ENCODE measurements at regions not wholly inside any gene's neighbourhood (a gene's known extent, or its start where the extent isn't known, plus 50 kb on each side); places are given as distances from the start of the nearest gene placed in this dataset.

DNA sequence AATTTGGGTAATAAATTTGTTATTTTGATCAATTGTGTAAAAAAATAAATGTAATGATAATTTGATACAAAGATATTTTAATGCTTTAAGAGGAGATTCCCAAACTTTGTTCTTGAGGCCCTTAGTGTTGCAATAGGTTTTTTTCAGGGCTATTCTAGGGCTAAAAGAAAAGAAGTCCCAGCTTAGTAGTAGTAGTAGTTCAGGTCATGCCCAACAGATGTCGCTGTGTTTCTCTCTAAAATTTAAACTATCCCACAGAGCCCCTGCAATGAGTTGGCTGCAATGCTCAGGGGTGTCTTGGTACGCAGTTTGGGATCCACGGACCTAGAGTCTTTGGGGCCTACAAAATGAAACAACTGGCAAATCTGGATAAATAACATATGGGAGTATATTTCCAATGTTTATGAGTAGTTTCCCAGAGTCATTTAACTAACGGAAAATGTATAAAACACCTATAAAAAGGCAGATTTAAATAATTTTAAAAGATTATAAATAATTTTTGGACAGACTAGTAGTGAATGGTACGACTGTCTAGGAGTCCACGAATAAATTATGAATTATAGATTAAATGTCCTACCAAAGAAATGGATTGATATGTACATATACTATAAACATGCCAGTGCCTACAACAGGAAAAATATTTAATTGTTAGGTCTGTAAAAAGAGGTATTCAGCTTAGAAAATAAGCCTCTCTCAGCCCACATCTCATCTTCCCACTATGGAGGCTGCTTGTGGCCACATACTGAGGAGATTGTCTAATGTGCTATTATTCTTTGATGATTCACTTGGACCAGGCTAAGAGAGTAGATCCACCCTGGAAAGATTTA, 228.5 kb upstream of the PMFBP1 start:
- DNase-seq = peak; percentile 64

DNA sequence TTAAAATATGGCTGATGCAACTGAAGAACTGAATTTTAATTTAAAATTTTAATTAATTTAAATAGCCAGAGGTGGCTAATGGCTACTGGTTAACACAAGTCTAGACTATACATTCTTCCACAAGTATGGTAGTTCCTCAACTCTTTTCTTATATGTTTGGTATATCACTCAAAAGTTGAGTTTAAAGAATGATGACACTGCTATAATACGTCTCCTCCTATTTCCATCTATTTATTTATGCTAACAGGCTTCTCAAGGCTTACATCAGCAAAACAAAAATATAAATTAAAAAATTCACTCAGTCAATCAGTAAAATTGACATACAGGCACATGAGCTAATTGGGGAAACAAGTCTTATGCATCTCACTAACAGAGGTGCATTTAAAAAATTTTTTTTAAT, 227.9 kb upstream of the PMFBP1 start:
- no peak for DNase-seq

DNA sequence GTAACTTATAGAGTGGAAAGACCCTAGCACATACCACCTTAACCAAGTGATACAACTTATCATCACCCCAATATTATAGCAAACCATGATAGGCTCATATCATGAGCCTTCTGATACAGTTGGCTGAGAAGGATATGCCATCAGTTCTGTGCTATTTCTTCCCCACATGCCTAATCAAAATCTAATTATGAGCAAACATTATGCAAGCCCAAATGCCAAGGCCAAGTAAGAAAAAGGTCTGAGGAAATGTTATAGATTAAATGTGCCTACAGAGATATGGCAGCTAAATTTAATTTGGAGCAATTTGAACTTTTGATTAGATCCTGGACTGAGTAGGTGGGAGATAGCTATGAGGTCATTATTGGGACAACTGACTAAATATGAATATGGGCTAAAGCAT, 225.9 kb upstream of the PMFBP1 start:
- DNase-seq = no peak

DNA sequence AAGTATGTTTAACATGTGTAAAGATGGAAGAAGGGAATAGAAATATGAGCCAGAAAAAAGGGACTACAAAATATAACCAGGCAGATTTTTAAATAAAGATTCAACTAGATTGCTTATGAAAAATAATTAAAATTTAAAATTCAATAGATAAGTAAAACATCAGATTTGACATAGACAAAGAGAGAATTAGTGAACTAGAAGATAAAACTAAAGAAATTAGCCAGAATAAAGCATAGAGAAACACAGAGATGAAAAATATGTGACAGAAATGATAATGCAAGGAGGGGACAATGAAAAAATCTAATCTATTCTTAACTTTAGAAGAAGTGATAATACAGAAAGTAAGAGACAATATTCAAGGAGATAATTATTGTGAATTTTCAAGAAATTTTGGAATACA, 222.6 kb upstream of the PMFBP1 start:
- no peak for DNase-seq

DNA sequence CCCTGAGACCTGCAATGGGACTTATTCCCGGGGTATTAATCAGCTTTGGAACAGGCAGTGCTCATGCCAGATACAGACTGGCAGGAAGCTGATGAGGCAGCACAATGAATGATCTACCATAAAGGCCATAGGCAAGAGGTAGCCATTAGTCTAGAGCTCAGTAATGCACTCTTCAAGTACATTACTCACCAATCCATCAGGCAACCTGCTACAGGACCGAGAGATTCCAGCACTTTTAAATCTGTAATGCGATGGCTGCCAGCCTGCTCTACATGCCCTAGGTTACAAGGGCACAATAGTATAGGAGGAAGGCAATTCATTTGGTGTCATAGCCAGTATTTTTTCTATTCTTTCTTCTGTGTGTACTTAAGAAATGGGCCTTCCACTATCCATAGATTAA, 217.8 kb upstream of the PMFBP1 start:
- no peak for DNase-seq

DNA sequence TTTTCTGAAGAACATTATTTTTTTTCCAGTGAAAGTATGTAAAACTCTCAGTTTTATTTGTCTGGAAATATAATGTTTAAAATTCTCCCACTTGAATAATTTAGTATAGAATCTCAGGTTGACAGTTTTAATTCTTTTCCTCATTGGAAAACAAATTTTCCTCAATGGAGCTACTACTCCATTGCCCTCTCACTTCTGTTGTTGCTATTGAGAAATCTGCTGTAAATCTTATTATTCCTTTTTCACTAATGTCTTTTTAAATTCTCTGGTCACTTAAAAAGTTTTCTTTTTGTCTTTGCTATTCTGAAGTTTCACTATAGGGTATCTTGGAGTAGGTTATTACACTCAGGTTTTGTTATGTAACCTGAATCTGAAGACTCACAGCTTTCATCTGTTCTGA, 216.1 kb upstream of the PMFBP1 start:
- DNase-seq = no peak

DNA sequence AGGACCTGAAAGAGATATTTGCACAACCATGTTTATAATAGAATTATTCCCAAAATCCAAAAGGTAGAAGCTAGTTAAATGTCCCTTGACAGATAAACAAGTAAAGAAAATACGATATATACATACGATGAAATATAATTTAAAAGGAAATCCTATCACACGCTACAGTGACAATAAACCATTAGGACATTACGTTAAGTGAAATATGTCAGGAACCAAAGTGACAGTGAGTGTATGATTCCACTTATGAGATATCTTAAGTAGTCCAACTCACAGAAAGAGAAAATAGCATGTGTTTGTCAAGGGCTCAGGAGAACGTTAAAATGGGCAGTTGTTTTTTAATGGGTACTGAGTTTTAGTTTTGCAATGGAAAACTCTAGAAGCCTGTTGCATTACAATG, 212.7 kb upstream of the PMFBP1 start:
- no peak for DNase-seq

DNA sequence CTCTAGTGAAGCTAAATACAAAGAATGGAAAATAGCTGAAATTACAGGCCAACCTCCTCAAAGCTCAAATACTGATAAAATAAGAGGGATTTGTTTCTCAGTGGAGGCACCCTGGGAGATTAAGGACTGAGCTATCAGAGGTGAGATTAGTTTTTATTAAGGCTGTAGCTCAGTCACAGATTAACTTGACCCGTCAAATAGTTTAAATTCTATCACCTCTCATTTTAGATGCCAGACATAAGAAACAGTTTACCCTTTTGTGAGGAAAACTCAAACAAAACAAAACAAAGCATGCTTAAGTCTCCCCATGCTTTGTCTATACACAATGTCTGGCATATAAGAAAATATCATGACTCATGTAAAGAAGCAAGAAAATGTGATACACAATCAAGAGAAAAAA, 208.3 kb upstream of the PMFBP1 start:
- DNase-seq = no peak

DNA sequence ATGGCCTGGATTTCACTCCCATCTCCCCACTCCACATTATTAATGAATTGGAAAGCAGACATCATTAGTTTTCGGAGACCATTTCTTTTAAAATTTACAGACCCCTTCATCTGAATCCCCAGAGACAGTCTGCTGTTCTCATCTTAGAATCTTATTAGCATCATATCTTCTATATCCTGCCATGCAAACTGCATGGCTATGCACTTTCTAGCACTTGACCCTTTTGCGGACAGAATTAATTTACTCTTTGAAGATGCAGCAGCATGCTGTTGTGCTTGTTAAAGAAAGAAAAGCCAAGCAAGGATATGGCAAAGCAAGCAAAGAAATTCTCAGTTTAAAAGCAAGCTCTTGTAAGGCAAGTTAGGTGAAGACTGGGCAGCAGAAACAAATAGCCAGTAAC, 201.2 kb upstream of the PMFBP1 start:
- DNase-seq = no peak

DNA sequence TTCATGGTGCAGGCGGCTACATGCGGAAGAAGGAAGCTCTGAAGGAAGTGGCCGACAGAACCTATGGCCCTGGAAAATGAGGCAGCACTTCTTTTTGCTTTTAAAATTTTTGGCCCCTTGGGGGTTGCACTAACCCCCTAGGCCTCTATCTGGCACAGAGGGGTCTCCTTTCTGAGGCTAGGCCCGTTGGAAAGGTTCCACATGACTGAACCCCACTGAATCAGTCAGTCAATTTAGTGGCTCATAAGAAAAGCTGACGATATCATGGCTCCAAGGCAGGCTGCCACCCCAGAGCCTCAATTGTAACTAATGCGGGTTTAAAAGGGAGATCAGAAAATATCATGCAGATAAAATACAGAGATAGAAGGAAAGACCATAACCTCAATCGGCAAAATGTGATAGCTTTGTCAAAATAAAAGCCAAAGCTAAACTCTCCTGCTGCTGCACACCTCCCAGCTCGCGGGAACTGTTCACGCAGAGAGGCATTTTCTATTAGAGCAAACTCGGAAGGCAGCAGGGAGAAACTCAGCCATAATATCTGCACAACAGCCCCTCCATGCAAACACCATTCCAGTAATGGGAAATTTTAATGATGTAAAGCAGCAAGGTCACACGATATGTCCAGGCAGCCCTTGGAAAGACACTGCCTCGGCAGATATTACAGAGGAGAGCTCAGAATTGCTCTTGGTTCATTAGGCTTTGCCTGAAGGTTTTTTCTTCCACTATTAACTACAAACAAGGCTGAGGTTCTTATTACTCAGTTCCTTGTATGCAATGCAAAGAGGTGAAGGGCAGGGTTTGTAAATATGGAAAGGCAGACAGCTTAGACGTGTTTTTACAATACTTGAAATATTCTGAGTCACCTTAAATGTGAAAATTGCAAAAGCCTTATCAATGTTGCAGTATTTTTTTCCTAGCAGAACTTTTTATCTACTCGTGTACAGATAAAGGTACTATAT, 200.4 kb upstream of the PMFBP1 start:
- no peak for DNase-seq

DNA sequence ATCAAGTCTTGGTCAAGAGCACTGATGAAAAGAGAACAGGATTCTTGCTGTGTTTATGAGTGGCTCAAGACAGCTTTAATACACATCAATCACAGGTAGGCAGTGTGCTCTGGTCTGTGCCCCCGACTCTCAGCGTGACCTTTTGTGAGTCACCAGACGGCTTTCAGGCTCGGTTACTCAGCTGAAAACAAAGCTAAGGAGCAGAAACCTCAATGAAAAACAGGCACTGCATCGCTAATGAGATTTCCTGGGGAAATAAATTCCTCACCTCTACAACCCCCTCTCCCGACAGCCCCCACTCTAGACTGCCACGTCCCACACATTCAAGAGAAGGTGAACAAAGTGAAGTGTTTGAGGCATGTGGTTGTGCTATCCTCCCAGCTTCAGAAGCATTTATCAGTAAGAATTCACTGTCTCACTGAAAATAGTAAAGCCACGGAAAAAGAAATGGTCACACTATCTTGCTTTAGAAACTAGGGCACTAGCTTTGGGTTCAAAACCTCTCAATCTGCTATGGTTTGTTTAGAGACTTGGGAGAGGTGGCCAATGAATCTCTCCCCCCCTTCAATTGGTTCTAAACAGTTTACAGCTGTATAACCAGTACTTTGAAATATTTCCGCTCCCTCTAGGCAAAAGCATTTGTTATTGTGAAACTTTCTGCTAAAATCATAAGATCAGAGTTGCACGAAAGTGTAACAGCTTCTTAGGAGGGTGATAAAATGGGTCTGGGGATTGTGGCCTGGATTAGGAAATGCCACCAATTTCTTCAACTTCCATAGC, 199.5 kb upstream of the PMFBP1 start:
- no peak for DNase-seq

DNA sequence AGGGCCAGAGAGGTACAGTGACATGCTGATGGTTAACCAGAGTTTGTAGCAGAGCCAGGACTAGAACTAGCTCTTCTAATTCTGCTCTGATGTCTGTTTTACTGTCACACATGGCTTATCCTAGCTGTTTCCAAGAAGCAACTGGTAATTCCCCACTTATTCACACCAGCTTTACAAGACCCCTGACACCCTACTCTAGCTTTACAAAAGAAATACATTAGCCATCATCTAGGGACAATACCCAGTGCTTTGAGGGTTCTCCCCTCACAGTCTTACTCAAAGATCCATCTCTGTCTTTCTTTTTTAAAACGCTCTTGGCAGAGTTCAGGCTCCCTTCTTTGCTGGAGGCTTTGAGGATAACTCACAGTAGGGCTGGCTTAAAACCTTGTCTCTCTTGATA, 197.3 kb upstream of the PMFBP1 start:
- no peak for DNase-seq

DNA sequence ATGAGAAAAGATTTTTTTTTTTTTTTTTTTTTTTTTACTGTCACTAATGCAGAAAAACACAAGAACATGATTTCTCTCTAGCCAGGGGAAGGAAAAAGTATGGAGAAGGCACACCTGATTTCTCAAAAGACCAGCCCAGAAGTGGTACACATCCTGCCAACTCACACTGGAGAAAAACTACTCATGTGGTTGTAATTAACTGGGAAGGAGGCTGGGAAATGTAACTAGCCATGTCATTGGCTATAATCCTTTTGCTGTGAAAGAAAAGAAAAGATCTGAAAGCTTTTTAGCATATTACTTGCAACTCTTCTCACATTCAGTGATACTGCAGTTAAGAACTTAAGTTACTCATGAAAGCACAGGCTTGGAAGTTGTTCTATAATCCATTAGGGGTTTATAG, 195.9 kb upstream of the PMFBP1 start:
- DNase-seq = no peak

DNA sequence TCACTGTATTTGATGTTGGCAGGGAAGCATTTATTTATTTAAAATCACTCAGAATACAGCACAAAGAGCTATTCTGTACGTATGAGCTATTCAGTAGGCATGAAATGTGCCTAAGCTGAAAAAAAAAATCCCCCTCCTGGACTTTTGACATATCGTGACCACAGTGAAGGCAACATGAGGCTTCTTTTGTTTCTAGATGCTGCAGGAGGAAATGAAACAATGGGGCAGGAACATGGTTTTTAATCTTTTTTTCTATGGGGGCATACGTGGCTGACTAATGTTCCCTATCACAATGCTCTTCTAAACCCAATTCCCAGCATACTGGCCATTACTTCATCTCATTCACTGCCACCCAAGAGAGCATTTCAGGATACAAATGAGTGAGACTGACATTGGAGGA, 191.0 kb upstream of the PMFBP1 start:
- DNase-seq = no peak

DNA sequence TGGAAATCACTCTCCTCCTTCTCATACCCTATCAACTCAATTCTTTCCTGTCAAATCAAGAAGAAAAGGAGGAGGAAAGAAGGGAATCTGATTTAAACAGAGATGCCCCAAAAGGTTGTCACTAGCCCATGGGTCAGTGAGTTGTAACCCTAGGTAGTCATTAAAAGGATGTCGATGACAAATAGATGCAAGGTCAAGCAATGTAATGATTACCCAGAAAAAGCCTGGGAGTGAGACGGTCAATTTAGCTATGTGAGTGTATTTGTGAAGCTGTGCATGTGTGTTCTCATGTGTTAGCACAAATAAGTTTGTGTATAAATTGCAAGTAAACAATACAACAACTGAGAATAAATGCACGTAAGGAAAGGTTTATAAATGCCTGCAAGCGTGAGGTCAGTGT, 190.5 kb upstream of the PMFBP1 start:
- DNase-seq = no peak

DNA sequence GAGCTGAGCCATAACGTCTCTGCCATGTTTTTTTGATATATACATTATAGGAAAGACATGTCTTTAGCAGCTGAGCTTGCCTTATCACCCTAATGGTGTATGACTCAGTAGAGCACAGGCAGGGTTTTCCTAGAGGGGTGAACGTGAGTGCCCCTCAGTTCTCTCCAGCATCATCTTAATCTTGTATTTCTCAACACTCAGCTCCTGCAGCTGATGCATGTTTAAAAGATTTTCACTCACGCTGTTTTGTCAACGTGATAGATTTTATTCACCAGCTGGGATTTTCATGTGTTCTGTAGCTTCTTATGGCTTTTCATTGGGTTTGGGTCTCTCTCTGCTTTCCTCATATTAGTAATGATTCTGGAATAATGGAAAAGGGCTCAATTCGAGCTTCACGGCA, 186.0 kb upstream of the PMFBP1 start:
- no peak for DNase-seq

DNA sequence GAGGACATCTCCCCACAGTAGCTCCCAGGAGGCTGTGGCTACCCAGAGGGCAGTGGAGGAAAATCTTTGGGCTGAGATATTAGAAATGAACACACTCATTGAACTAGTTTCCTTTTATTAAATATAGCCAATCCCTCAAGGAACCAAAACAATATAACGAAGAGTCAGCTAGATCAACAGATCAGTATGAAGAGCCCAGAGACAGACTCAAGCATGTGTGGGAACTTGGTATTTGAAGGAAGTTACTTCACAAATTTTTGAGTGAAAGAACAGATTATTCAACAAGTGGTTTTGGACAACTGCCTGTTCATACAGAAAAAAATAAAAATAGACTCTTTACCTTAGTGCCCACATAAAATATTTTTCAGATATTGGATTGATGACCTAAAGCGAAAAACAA, 183.6 kb upstream of the PMFBP1 start:
- no peak for DNase-seq

DNA sequence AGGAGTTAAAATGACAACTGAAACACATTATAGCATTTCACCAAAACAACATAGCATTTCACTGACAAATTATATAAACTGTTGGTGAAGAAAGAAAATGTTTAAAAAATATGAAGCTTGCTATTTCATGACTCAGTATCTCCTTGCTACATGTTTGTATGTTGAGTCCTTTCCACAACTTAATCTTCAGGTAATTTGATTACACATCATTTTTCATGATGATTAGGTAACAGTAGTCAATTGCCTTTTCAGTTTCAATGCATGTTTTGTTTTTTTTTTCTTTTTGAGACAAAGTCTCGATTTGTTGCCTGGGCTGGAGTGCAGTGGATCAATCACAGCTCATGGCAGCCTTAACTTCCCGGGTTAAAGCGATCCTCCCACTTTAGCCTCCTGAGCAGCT, 177.8 kb upstream of the PMFBP1 start:
- no peak for DNase-seq

DNA sequence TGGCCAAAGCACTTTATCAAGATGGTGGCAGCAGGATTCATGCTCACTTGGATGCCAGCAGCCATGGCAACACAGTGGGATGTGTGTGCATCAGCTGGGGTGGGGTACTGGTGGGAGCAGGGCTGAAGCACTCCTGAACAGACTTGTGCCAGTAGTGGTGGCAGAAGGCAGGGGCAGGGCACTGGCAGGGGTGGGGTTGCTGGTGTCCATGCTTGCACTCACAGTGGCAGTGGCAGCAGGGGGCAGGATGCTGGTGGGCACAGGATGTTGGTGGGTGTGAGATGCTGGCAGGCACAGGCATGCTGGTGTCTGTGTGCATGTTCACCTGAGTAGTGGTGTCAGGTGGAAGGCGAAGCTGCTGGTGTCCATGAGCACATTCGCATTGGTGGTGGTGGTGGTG, 161.0 kb upstream of the PMFBP1 start:
- DNase-seq = no peak

DNA sequence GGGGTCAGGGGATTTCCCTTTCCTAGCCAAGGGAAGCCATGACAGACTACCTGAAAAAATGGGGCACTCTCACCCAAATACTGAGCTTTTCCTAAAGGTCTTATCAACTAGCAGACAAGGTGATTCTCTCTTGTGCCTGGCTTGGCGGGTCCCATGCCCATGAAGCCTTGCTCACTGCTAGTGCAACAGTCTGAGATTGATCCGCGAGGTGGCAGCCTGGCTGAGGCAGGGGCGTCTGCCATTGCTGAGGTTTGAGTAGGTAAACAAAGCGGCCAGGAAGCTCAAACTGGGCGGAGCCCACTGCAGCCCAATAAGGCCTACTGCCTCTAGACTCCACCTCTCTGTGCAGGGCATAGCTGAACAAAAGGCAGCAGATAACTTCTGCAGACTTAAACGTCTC, 152.6 kb upstream of the PMFBP1 start:
- DNase-seq = no peak

DNA sequence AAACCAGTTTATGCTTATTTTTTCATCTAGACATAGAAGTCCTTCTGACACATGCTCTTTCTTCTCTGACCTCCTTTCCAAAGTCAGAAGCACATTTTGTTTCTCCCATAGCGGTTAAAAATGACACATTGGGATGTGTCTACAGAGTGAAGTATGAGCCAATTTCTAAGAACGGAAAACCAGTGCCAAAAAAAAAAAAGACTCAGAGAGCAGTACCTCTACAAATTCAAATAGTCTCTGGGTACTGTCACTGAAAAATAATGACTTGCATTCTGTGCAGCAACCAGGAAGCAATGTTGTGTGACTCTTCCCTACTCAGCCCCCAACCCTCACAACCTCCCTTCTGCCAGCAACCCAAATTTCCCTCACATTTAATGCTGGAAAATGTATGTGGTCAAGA, 145.5 kb upstream of the PMFBP1 start:
- DNase-seq = no peak

DNA sequence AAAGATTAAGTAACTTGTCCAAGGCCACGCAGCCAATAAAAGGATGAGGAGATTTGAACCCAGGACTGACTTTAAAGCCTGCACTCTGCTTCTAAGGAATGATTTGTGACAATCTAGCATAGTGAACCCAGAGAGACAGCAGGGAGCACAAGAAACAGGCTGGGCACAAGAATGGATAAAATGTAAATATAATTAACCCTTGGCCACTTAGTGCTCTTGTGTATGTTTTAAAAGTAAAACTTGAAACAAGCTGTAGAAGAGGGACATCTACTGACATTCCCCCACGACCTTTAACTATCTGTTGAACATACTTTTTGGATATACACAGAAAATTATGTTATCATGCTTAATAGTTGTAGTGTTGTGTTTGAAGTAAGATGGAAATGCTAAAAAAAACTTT, 141.9 kb upstream of the PMFBP1 start:
- no peak for DNase-seq

DNA sequence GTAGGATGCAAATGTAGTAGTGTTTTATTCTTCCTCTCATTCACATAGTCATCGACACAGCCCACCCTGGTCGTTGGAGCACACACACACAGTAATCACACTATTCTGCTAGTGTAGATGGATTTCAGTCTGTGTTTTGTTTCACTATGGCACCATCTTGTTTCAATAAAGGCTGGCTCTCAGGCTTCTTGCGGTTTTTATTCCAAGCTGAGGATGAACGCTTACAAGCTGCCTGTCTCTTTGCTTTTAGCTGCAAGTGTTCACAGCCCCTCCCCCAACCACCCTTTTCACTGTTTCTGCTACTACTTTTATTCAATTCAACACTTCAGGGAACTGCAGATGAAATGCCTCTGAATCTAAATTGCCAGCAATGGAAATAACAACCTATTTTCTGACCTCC, 140.9 kb upstream of the PMFBP1 start:
- DNase-seq = no peak

DNA sequence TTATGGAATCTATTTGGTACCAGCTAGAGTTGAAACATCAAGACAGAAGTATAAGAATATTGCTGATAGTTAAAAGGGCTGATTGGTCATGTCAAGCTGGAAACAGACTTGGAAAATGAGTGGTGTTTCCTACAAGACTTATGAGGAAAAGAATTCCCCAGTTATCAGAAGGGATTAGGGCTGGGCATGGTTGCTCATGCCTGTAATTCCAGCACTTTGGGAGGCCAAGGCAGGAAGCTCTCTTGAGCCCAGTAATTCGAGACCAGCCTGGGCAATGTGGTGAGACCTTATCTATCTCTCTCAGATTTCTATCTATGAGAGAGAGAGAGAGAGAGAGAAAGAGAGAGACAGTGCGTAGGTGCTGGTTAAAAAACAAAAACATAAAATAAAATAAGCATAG, 139.5 kb upstream of the PMFBP1 start:
- no peak for DNase-seq
